Sigmoid colon (tissue), 4 donors: ENCODE measurements at regions not wholly inside any gene's neighbourhood (a gene's known extent, or its start where the extent isn't known, plus 50 kb on each side); places are given as distances from the start of the nearest gene placed in this dataset.

Experiments used
- CTCF ChIP-seq, 4 experiments: fragments of 450-650 bp in 3 of 4; fragments of 200-600 bp in 1 of 4; IDR thresholded peaks; one replicate each; pipeline ENCODE4 v1.5.1; 2016 to 2019; ENCODE audit warnings: antibody characterized with exemption in 4 of 4, mild to moderate bottlenecking in 3 of 4, moderate library complexity in 2 of 4
- EP300 ChIP-seq, 4 donors: sonication (generic); formaldehyde crosslinking; IDR thresholded peaks; one replicate each; pipeline ENCODE4 v1.6.1; 2017; ENCODE audit warnings: antibody characterized with exemption in 4 of 4
- POLR2A ChIP-seq, 2 donors: fragments of 450-650 bp; IDR thresholded peaks; one replicate each; pipeline ENCODE4 v1.6.1; 2016; ENCODE audit warnings: antibody characterized with exemption in 2 of 2, mild to moderate bottlenecking in 2 of 2, moderate library complexity in 2 of 2
- POLR2AphosphoS5 ChIP-seq, 4 donors: sonication (generic); formaldehyde crosslinking; IDR thresholded peaks; one replicate each; pipeline ENCODE4 v1.6.1; 2017; ENCODE audit warnings: antibody characterized with exemption in 4 of 4

GRCh38 chr15:72889545-72889944 lies 106.0 kb upstream of the ADPGK start:
- TF ChIP-seq POLR2A (IDR thresholded peaks at IDR 0.05): no peak
- no peak for TF ChIP-seq CTCF (IDR thresholded peaks at IDR 0.05)
- no peak for TF ChIP-seq POLR2AphosphoS5 (IDR thresholded peaks at IDR 0.05)
- TF ChIP-seq EP300 (IDR thresholded peaks at IDR 0.05): no peak
